ENCODE measurements at regions not wholly inside any gene's neighbourhood (a gene's known extent, or its start where the extent isn't known, plus 50 kb on each side); places are given as distances from the start of the nearest gene placed in this dataset.

- Histone ChIP-seq H2BK120ac (replicated peaks; ENCODE audit: low read depth, low read length) (no peak overlapping the region), H3K4me1 (replicated peaks in 1 of 4; ENCODE audit: control insufficient read depth in 3 of 4, insufficient read depth in 4 of 4, low read length in 3 of 4) (peaks cover 0 to 8% (median 3%) of the 10 kb centered on the region in 4 experiments; a peak in 5 of 7 replicates), H3K79me2 (ENCODE audit: control insufficient read depth in 1 of 2, insufficient read depth in 2 of 2, low read length in 2 of 2) (no peaks in the 10 kb centered on the region), H3K23ac (ENCODE audit: insufficient read length) (no peak overlapping the region), H3K27ac (ENCODE audit: low read depth, low read length) (no peak overlapping the region), H4K91ac (replicated peaks; ENCODE audit: insufficient read length, low read length) (no peak overlapping the region), H3K14ac (ENCODE audit: insufficient read length) (no peak overlapping the region), H4K8ac (ENCODE audit: extremely low read depth, insufficient read depth, low read length) (no peak overlapping the region), H2BK15ac (ENCODE audit: low read length) (no peak overlapping the region), H3K18ac (ENCODE audit: extremely low read depth, low read length) (no peak overlapping the region), H2BK20ac (ENCODE audit: low read length) (no peak overlapping the region), H3K4me2 (ENCODE audit: insufficient read depth in 1 of 2, low read depth in 2 of 2, low read length in 2 of 2) (no peak overlapping the region), H2AK5ac (ENCODE audit: low read depth, low read length) (no peak overlapping the region), H3K56ac (replicated peaks; ENCODE audit: insufficient read length, low read depth, low read length) (no peak overlapping the region), H3K4me3 (ENCODE audit: extremely low read depth in 1 of 4, insufficient read depth in 2 of 4, low read depth in 3 of 4, low read length in 4 of 4) (no peak overlapping the region), H2BK12ac (ENCODE audit: low read depth, low read length) (no peak overlapping the region), H3K36me3 (ENCODE audit: control insufficient read depth in 2 of 4, insufficient read depth in 4 of 4, low read length in 3 of 4) (no peaks in the 10 kb centered on the region), H4K5ac (ENCODE audit: insufficient read length, low read depth, low read length) (no peak overlapping the region), H2AFZ (ENCODE audit: low read length) (no peak overlapping the region), H2BK5ac (ENCODE audit: low read depth, low read length) (no peak overlapping the region), H3K27me3 (replicated peaks in 1 of 4; ENCODE audit: control insufficient read depth in 3 of 4, extremely low read depth in 1 of 4, insufficient read depth in 3 of 4, low read length in 3 of 4) (no peaks in the 10 kb centered on the region), H3K4ac (replicated peaks; ENCODE audit: insufficient read length, low read depth, low read length) (no peak overlapping the region), H4K20me1 (replicated peaks in 1 of 2; ENCODE audit: control insufficient read depth in 1 of 2, insufficient read depth in 2 of 2, low read length in 2 of 2) (no peaks in the 10 kb centered on the region), H3K9ac (replicated peaks in 1 of 4; ENCODE audit: extremely low read depth in 1 of 4, low read depth in 3 of 4, low read length in 3 of 4) (no peak overlapping the region), H3K23me2 (ENCODE audit: low read depth, low read length) (no peaks in the 10 kb centered on the region), H3K79me1 (ENCODE audit: low read depth, low read length) (no peaks in the 10 kb centered on the region), H3K9me3 (ENCODE audit: insufficient read depth in 2 of 2, low read depth in 1 of 2, low read length in 1 of 2) (no peaks in the 10 kb centered on the region)
- WGBS, 2 experiments (ENCODE audit: extremely low coverage in 1 of 2, insufficient coverage in 1 of 2, insufficient read length in 1 of 2, insufficient replicate concordance in 2 of 2, low coverage in 1 of 2, low lambda C conversion rate in 2 of 2, missing lambda C conversion rate in 1 of 2): 92% methylated on average over 4 of the region's 8 CpGs; no CpG with 5 or more reads in 1 of the 2 experiments
- FAIRE-seq (no peak), DNase-seq (ENCODE audit: low read depth in 1 of 2, low spot score in 2 of 2) (no peak)
- TF ChIP-seq BRCA1 (IDR thresholded peaks at IDR 0.05; ENCODE audit: low read depth, low read length) (no peak), USF2 (IDR thresholded peaks at IDR 0.05; ENCODE audit: low read length) (no peak), EZH2 (IDR thresholded peaks at IDR 0.05; ENCODE audit: low read depth, low read length, severe bottlenecking) (no peak), GTF2F1 (IDR thresholded peaks at IDR 0.05; ENCODE audit: borderline replicate concordance, low read depth, low read length) (no peak)
- ChIA-PET POLR2A (ENCODE audit: partially characterized antibody) (no interaction called here), CTCF (ENCODE audit: partially characterized antibody) (interaction anchor here (1.2 to 1.5 kb wide), 2 partner anchors 65 to 126 kb away, joined by 3 to 5 read pairs; no protein-coding TSS in a partner anchor)
Measured at GRCh38 chr22:23388517-23388890, 191.6 kb downstream of the IGLL1 start.

All from H1 (cell line).